Esophagus muscularis mucosa (tissue), 3 donors: ENCODE measurements at regions not wholly inside any gene's neighbourhood (a gene's known extent, or its start where the extent isn't known, plus 50 kb on each side); places are given as distances from the start of the nearest gene placed in this dataset.

Source experiments
- CTCF ChIP-seq, 3 experiments: fragments of 200-600 bp in 2 of 3; fragments of 450-650 bp in 1 of 3; sonication (generic) in 2 of 3; IDR thresholded peaks; one replicate each; pipeline ENCODE4 v1.5.1; 2017 to 2019; ENCODE audit warnings: antibody characterized with exemption in 3 of 3, mild to moderate bottlenecking in 2 of 3, moderate library complexity in 1 of 3
- POLR2A ChIP-seq: fragments of 450-650 bp; IDR thresholded peaks from one replicate; pipeline ENCODE4 v1.6.1; 2017; ENCODE audit warnings: antibody characterized with exemption, moderate library complexity, mild to moderate bottlenecking, low read depth
- POLR2AphosphoS5 ChIP-seq, 2 donors: sonication (generic); formaldehyde crosslinking; IDR thresholded peaks; one replicate each; pipeline ENCODE4 v1.6.1; 2017; ENCODE audit warnings: antibody characterized with exemption in 2 of 2

DNA sequence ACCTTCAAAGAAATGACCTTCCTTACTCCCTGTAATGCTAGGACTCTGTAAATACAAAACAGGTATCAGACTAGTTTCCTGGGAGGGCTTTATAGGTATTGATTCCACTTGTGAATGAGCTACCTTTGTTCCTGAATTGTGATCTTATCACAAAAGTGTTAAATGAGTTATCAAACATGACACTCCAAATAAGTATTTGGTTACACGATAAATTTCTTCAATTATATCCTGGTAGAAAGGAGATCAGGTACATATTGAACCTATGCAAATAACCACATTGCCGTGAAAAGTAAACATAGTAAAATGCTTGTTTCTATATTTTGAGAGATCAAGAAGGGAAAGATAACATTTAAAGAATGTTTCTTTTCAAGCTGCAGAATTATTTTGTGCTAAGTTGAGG lies 285.3 kb downstream of the HIVEP2 start:
- TF ChIP-seq CTCF (IDR thresholded peaks at IDR 0.05) = no peak
- TF ChIP-seq POLR2AphosphoS5 (IDR thresholded peaks at IDR 0.05) = no peak
- TF ChIP-seq POLR2A = no peak
